AG09319 (cell line): ENCODE measurements at regions not wholly inside any gene's neighbourhood (a gene's known extent, or its start where the extent isn't known, plus 50 kb on each side); places are given as distances from the start of the nearest gene placed in this dataset.
"Not testable (repeated sequence)": the region's sequence is repeated elsewhere in the genome, so short reads cannot be mapped to it uniquely, and the experiment has no call there.

ENCODE experiments used
- DNase-seq: peaks from one replicate; pipeline ENCODE4 v3.0.0-alpha.2; 2010; ENCODE audit warnings: low read depth; ENCODE audit errors: extremely low read depth
- CTCF ChIP-seq: IDR thresholded peaks from 2 replicates; pipeline ENCODE4 v1.5.1; 2011; ENCODE audit warnings: low read depth, mild to moderate bottlenecking, inconsistent platforms, low read length, moderate library complexity

GRCh38 chr1:182315167-182315556 lies 76.4 kb downstream of the GLUL start:
- no peak for TF ChIP-seq CTCF
- no peak for DNase-seq

DNA sequence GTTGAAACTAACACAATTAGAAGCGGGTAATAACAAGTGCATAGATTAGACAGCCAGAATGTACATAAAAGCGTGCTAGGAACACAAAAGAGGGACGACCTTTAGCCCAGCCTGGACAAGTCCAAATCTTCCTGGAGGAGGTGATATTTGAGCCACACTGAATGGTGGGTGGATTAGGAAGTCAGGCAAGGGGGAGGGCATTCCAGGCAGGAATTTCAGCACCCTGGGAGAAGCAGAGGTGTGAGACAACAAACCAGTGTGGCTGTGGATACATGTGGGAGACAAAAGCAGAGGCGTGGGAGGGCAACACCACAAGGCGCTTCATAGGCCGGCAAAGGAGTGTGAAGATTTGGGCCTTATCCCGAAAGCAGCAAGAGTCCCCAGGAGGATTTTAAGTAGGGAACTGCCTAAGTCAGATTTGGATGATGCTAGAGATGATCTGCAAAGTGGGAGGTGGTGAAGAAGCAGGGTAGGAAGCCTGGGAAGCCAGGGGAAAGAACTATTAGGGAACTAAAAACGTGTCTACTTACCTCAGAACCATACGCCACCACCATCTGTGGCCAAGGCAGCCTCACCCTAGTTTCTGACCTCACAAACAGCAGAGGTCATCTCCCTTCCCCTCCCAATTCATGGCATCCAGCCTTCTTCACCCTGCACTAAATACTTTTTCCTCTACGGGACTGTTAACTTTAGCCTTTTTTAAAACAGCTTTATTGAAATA lies 81.8 kb downstream of the GLUL start:
- no peak for TF ChIP-seq CTCF
- no peak for DNase-seq

DNA sequence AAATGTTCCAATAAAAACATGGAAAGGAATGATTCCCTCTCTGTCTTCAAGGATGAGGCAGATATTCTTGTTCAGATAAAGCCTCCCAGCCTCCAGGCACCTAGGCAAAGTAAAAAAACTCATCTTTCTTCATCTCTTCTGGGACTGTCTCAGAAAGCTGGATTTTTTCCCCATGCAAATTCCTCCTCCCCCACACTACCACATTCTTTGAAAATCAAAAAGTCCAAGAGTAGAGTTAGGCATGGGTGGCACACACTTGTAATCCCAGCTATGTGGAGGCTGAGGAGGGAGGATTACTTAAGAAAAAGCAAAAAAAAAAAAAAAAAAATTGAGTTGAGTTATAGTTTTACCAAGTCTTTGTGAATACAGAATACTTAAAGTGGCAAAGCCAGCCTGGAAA lies 82.8 kb downstream of the GLUL start:
- DNase-seq = no peak
- no peak for TF ChIP-seq CTCF

DNA sequence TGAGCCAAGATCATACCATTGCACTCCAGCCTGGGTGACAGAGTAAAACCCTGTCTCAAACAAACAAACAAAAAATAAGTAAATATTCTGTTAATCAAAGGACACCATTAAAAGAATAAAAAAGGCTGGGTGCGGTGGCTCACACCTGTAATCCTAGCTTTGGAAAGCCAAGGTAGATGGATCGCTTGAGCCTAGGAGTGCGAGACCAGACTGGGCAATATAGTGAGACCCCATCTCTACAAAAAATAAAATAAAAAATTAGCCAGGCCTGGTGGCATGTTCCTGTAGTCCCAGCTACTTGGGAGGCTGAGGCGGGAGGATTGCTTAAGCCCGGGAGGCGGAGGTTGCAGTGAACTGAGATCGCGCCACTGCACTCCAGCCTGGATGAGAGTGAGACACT lies 84.1 kb downstream of the GLUL start:
- DNase-seq = not testable (repeated sequence)

DNA sequence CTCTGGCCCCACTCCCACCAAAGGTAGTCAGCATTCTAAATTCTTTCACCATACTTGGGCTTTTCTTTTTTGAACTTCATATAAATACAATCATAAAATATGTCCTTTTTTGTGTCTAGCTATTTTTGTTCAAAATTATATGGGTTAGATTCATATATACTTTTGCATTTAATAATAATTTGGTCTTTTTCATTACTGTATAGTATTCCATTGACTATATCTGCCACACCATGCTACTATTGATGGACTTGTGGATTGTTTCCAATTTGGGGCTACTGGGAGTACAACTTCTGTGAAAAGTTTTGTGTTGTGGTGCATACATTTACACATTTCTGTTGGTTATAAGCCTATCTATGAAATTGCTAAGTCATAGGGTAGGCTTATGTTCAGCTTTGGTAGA lies 85.7 kb downstream of the GLUL start:
- TF ChIP-seq CTCF = no peak
- no peak for DNase-seq

- no peak for DNase-seq
- no peak for TF ChIP-seq CTCF
Observed at GRCh38 chr1:182304627-182305026, 87.0 kb downstream of the GLUL start.

DNA sequence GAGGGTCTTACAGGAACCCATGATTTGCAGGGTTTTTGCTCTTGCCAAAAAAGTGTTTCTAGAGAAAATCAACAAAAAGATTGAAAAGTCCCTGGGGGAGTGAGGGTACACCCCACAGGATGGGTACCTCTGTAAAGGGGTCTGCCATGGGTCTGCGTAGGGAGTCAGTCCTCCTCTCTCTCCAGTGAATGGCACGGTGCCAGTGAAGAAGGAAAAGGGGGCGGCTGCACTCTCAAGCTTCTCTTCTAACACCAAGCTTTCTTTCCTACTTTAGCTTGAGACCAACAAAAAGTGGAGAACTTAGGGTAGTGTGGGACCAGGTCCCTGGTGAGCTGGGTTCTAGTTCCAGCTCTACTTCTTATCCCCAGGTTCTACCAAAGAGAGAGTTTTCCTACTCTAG lies 87.4 kb downstream of the GLUL start:
- no peak for TF ChIP-seq CTCF
- DNase-seq = no peak

DNA sequence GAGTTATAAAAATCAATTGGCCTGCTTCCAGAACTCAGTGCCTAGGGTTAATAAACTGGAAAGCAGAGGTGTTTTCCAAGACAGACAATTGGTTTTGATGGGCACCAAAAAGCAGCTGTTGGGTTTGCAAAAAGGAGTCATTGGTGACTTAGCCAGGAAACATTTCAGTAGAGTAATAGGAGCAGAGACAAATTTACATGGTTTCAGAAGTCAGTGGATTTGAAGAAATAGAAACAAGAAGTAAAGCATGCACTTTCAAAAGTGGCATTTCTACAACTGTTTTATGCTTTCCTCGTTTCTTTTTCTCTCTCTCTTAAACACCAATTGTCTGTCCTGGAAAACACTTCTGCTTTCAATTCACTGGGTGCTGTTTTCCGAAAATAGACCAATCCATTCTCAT lies 87.8 kb downstream of the GLUL start:
- DNase-seq = no peak

More for the DNA sequence above, 87.8 kb downstream of the GLUL start:
- TF ChIP-seq CTCF = no peak
